CD4-positive, alpha-beta T cell (primary cell): ENCODE measurements at regions not wholly inside any gene's neighbourhood (a gene's known extent, or its start where the extent isn't known, plus 50 kb on each side); places are given as distances from the start of the nearest gene placed in this dataset.

ENCODE experiments used
- ATAC-seq: fragments of 200-7000 bp; cut with Tn5 transposase; one replicate; pipeline ENCODE4 v1.10.0; 2022; ENCODE audit warnings: mild to moderate bottlenecking; ENCODE audit not compliant: poor library complexity
- CTCF ChIA-PET: fragments of 350-600 bp; sonication (Branson Sonifier 250); formaldehyde crosslinking; loops from one replicate; lab custom pipeline; 2021; ENCODE audit warnings: antibody characterized with exemption, inconsistent platforms; lab: Charles Lee
- POLR2A ChIA-PET: fragments of 350-600 bp; sonication (Branson Sonifier 250); formaldehyde crosslinking; loops from one replicate; lab custom pipeline; 2021; ENCODE audit warnings: antibody characterized with exemption, inconsistent platforms; lab: Charles Lee
- DNase-seq, 14 experiments: peaks; one replicate each; pipeline ENCODE4 v3.0.0-alpha.2; 2013 to 2020; ENCODE audit warnings: mixed read lengths in 2 of 14
- H3K27ac ChIP-seq, 2 donors: one replicate each; pipeline versions ENCODE4 v1.5.1 to v1.7.0; 2013; ENCODE audit warnings: low read length in 2 of 2, low read depth in 1 of 2, mild to moderate bottlenecking in 1 of 2
- H3K27me3 ChIP-seq, 2 experiments: 1 replicate in 1 of 2; 2 replicates in 1 of 2; pipeline versions ENCODE4 v1.6.1 to v1.7.0; 2013; ENCODE audit warnings: low read length in 2 of 2, control low read depth in 1 of 2, mild to moderate bottlenecking in 1 of 2, moderate library complexity in 1 of 2; ENCODE audit not compliant: insufficient read depth in 2 of 2, control insufficient read depth in 1 of 2
- H3K36me3 ChIP-seq: one replicate; pipeline ENCODE4 v1.6.1; 2013; ENCODE audit warnings: low read length, control low read depth; ENCODE audit not compliant: insufficient read depth
- H3K4me1 ChIP-seq: one replicate; pipeline ENCODE4 v1.6.1; 2013; ENCODE audit warnings: low read length, control low read depth; ENCODE audit not compliant: insufficient read depth
- H3K4me3 ChIP-seq: one replicate; pipeline ENCODE4 v1.5.1; 2013; ENCODE audit warnings: mild to moderate bottlenecking, low read length, moderate library complexity
- H3K9me3 ChIP-seq, 2 experiments: 1 replicate in 1 of 2; 2 replicates in 1 of 2; pipeline versions ENCODE4 v1.6.1 to v1.7.0; 2013; ENCODE audit warnings: low read length in 2 of 2, mild to moderate bottlenecking in 2 of 2, control low read depth in 1 of 2, moderate library complexity in 1 of 2; ENCODE audit not compliant: control insufficient read depth in 1 of 2, insufficient read depth in 1 of 2
- H3K27ac Mint-ChIP-seq: one replicate; pipeline ENCODE4 v1.8.0; 2020; ENCODE audit warnings: mixed read lengths
- H3K27me3 Mint-ChIP-seq: one replicate; pipeline ENCODE4 v1.8.0; 2021; ENCODE audit warnings: mixed read lengths
- H3K36me3 Mint-ChIP-seq: one replicate; pipeline ENCODE4 v1.8.0; 2021; ENCODE audit warnings: low read depth, mixed read lengths
- H3K4me1 Mint-ChIP-seq: one replicate; pipeline ENCODE4 v1.8.0; 2021; ENCODE audit warnings: low read depth, mixed read lengths
- H3K4me3 Mint-ChIP-seq: one replicate; pipeline ENCODE4 v1.8.0; 2020; ENCODE audit warnings: mild to moderate bottlenecking, mixed read lengths
- H3K9me3 Mint-ChIP-seq: one replicate; pipeline ENCODE4 v1.8.0; 2020; ENCODE audit warnings: mixed read lengths
- intact Hi-C, 2 experiments: fragments of 100-400 bp; cut with DNase I in 1 of 2; cut with micrococcal nuclease in 1 of 2; formaldehyde crosslinking; loops; one replicate each; pipeline versions ENCODE4 v1.15.1 to v1.9.0; 2023 to 2025; cut with DNase I, micrococcal nuclease
- TF ChIP-seq, protein P1 (sequence below): fragments of 200-600 bp; IDR thresholded peaks from one replicate; pipeline ENCODE4 v1.8.0; 2022; ENCODE audit warnings: antibody characterized with exemption, mild to moderate bottlenecking

- DNase-seq (no peak), ATAC-seq (no peak)
- Mint-ChIP-seq H3K36me3 (no peaks in the 10 kb centered on the region), H3K4me1 (no peaks in the 10 kb centered on the region), H3K27ac (no peak overlapping the region), H3K9me3 (no peaks in the 10 kb centered on the region), H3K4me3 (no peak overlapping the region), H3K27me3 (peaks cover 29% of the 10 kb centered on the region)
- TF ChIP-seq, protein P1, sequence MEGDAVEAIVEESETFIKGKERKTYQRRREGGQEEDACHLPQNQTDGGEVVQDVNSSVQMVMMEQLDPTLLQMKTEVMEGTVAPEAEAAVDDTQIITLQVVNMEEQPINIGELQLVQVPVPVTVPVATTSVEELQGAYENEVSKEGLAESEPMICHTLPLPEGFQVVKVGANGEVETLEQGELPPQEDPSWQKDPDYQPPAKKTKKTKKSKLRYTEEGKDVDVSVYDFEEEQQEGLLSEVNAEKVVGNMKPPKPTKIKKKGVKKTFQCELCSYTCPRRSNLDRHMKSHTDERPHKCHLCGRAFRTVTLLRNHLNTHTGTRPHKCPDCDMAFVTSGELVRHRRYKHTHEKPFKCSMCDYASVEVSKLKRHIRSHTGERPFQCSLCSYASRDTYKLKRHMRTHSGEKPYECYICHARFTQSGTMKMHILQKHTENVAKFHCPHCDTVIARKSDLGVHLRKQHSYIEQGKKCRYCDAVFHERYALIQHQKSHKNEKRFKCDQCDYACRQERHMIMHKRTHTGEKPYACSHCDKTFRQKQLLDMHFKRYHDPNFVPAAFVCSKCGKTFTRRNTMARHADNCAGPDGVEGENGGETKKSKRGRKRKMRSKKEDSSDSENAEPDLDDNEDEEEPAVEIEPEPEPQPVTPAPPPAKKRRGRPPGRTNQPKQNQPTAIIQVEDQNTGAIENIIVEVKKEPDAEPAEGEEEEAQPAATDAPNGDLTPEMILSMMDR, result no peak
- ChIA-PET POLR2A (no interaction called here), CTCF (no interaction called here)
- Histone ChIP-seq H3K4me1 (no peaks in the 10 kb centered on the region), H3K4me3 (no peak overlapping the region), H3K27ac (no peak overlapping the region), H3K36me3 (no peaks in the 10 kb centered on the region), H3K9me3 (peaks cover 0 to 4% of the 10 kb centered on the region in 2 experiments), H3K27me3 (peaks cover 0 to 16% of the 10 kb centered on the region in 2 experiments)
- intact Hi-C loops, result no loop called here
Measured at GRCh38 chr21:41682719-41683179, 84.1 kb downstream of the RIPK4 start.

DNA sequence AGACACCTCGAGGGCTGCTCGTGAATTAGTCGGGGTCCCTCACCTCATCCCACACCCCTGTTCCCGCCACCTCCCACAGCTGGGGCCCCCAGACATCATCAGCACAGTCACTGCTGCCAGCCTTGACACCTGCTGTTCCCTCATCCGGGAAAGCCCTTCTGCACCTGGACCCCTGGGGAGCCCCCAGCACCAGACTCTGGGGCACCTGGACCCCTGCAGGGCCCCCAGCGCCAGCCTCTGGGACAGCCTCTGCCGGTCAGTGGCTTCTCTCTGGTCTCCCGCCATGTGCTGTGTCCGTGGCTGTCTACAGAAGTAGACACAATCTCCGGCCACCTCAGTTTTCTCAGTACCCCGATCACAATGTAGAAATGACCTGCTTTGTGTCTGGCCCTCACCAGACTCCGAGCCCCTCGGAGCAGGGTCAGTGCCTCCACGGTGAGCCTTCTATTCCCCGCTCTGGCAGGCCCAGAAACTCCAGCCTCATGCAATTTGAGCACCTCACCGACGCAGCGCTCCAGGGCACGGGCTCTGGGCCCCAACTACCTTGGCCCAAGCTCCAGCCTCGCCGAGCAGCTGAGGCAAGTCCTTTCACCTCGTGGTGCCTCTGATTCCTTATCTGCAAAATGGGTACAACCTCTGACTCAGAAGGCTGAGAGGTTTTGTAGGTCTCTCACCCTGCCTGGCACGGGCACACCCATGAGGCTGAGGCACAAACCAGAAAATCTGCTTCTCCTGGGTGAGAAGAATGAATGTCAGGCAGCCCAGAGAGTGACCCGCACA lies 84.7 kb downstream of the RIPK4 start:
- TF ChIP-seq, protein P1, result no peak
- H3K27me3 ChIP-seq, result peaks cover 0 to 16% of the 10 kb centered on the region in 2 experiments
- ChIA-PET CTCF (no interaction called here), POLR2A (no interaction called here)
- ATAC-seq, result no peak
- no peak for DNase-seq
- Mint-ChIP-seq H3K36me3 (no peaks in the 10 kb centered on the region), H3K27ac (no peak overlapping the region), H3K4me3 (no peak overlapping the region), H3K27me3 (peaks cover 29% of the 10 kb centered on the region), H3K9me3 (no peaks in the 10 kb centered on the region), H3K4me1 (no peaks in the 10 kb centered on the region)
- no peak overlapping the region for H3K27ac ChIP-seq
- intact Hi-C loops, result no loop called here
- H3K36me3 ChIP-seq, result no peaks in the 10 kb centered on the region
- no peak overlapping the region for H3K4me3 ChIP-seq
- no peaks in the 10 kb centered on the region for H3K4me1 ChIP-seq
- peaks cover 0 to 4% of the 10 kb centered on the region in 2 experiments for H3K9me3 ChIP-seq

- H3K4me3 Mint-ChIP-seq, result no peak overlapping the region
- peaks cover 23% of the 10 kb centered on the region for H3K27me3 Mint-ChIP-seq
- Histone ChIP-seq H3K36me3 (no peaks in the 10 kb centered on the region), H3K4me3 (no peak overlapping the region), H3K27me3 (peaks cover 0 to 16% of the 10 kb centered on the region in 2 experiments), H3K27ac (no peak overlapping the region), H3K4me1 (no peaks in the 10 kb centered on the region), H3K9me3 (peaks cover 0 to 4% of the 10 kb centered on the region in 2 experiments)
- CTCF ChIA-PET, result no interaction called here
- TF ChIP-seq, protein P1, result no peak
- intact Hi-C loops, result no loop called here
- H3K27ac Mint-ChIP-seq, result no peak overlapping the region
- ATAC-seq, result no peak
- POLR2A ChIA-PET, result no interaction called here
- no peaks in the 10 kb centered on the region for H3K4me1 Mint-ChIP-seq
- H3K36me3 Mint-ChIP-seq, result no peaks in the 10 kb centered on the region
- no peak for DNase-seq
- H3K9me3 Mint-ChIP-seq, result no peaks in the 10 kb centered on the region
Measured at GRCh38 chr21:41681348-41681801, 85.5 kb downstream of the RIPK4 start.
